ENCODE measurements at regions not wholly inside any gene's neighbourhood (a gene's known extent, or its start where the extent isn't known, plus 50 kb on each side); places are given as distances from the start of the nearest gene placed in this dataset.

DNA sequence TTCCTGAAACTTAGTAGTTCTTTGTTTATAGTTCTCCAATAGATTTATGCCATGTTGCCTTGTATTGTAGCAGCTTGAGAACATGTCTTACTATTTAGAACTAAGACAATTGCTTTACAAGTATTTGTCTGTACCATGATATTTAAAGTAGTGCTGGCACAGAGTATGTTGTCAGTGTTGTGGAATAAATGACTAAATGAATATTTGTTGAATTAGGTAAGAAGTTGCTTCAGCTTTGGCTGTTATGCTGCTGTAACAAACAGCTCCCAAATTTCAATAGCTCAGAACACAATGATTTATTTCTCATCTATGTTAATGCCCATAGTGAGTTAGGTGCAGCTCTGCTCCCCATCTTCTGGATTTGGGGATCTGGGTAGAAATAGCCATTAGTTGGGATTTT, 90.2 kb upstream of the VCAM1 start:
- TF ChIP-seq, protein P1, sequence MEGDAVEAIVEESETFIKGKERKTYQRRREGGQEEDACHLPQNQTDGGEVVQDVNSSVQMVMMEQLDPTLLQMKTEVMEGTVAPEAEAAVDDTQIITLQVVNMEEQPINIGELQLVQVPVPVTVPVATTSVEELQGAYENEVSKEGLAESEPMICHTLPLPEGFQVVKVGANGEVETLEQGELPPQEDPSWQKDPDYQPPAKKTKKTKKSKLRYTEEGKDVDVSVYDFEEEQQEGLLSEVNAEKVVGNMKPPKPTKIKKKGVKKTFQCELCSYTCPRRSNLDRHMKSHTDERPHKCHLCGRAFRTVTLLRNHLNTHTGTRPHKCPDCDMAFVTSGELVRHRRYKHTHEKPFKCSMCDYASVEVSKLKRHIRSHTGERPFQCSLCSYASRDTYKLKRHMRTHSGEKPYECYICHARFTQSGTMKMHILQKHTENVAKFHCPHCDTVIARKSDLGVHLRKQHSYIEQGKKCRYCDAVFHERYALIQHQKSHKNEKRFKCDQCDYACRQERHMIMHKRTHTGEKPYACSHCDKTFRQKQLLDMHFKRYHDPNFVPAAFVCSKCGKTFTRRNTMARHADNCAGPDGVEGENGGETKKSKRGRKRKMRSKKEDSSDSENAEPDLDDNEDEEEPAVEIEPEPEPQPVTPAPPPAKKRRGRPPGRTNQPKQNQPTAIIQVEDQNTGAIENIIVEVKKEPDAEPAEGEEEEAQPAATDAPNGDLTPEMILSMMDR (IDR thresholded peaks at IDR 0.05) = no peak
- TF ChIP-seq POLR2A (IDR thresholded peaks at IDR 0.05) = no peak
